ENCODE measurements at regions not wholly inside any gene's neighbourhood (a gene's known extent, or its start where the extent isn't known, plus 50 kb on each side); places are given as distances from the start of the nearest gene placed in this dataset.

DNA sequence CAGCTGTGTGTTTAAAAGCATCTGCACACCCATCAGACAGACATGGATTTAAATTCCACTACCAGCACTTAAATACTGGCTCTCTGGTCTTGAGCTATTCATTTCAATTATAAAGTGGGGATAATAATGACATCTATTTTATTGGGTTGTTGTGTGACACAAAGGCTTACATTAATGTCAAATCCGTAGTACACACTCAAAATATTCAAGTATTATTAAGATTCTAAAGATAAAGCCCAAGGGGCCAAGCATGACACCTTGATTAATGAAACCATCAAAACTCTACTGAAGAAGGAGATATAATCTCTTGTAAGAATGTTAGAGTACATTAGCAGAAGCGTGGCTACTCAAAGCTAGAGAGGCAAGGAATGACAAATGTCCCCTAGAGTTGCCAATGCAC is 743.0 kb downstream of the KCTD16 start:
- 0% methylated on average over 2 of the region's 2 CpGs for WGBS (ENCODE audit: low lambda C conversion rate)
- no TSS peak for BruUV-seq (replicated peaks)
- Histone ChIP-seq H3K79me2 (ENCODE audit: insufficient read depth, low read length) (no peaks in the 10 kb centered on the region), H3K4me1 (ENCODE audit: insufficient read depth, low read length) (no peaks in the 10 kb centered on the region), H3K4me3 (replicated peaks in 1 of 3; ENCODE audit: insufficient read depth in 1 of 3, low read depth in 2 of 3, low read length in 3 of 3) (no peak overlapping the region), H3K27me3 (ENCODE audit: control insufficient read depth in 1 of 2, insufficient read depth in 2 of 2, low read length in 2 of 2) (no peaks in the 10 kb centered on the region), H3K4me2 (ENCODE audit: low read depth, low read length) (no peak overlapping the region), H4K20me1 (ENCODE audit: insufficient read depth, low read length) (no peaks in the 10 kb centered on the region), H3K27ac (ENCODE audit: extremely low read length, insufficient read depth, low read length) (no peak overlapping the region), H3K9me3 (ENCODE audit: low read length) (peaks cover 4% of the 10 kb centered on the region; the same call in 1 of the 2 replicates), H3K9ac (ENCODE audit: insufficient read depth, low read depth, low read length) (no peak overlapping the region), H3K36me3 (replicated peaks in 1 of 2; ENCODE audit: control insufficient read depth in 1 of 2, insufficient read depth in 2 of 2, low read length in 2 of 2) (no peaks in the 10 kb centered on the region), H2AFZ (ENCODE audit: low read length) (no peak overlapping the region)
- TF ChIP-seq FOXP1 (IDR thresholded peaks at IDR 0.05) (no peak), FOXP1 (CRISPR knock-in tag; IDR thresholded peaks at IDR 0.05) (no peak), CREM (IDR thresholded peaks at IDR 0.05) (no peak), CREM (CRISPR knock-in tag; IDR thresholded peaks at IDR 0.05) (no peak)
- in situ Hi-C loops (cut with HindIII; ENCODE audit: extremely low pct_ligation_motif_present, low pct_unique_long_range_greater_than_20kb) (no loop called here), intact Hi-C loops (cut with micrococcal nuclease; ENCODE audit: unreplicated experiment) (no loop called here)
- FAIRE-seq = no peak
- no peak for DNase-seq (ENCODE audit: low spot score)
- no peak for ATAC-seq
- ChIA-PET POLR2A (no interaction called here), CTCF (ENCODE audit: low intra/inter-chr PET ratio, low total read pairs) (no interaction called here)

DNA sequence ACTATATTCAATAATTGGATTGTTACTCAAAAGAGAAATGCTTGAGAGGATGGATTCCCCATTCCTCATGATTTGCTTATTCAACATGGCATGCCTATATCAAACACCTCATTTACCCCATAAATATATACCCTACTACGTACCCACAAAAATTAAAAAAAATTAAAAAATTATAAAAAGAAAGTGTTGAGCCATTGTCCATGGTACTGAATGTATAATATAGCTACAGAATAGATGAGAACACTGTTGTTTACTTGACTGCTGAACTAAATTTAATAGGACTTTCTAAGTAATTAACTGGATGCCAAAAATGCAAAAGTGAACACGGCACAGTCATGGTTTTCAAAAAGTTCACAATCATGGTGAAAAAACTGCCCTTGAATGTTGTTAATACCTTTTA is 725.8 kb downstream of the KCTD16 start:
- 2% methylated on average over 2 of the region's 2 CpGs for WGBS (ENCODE audit: low lambda C conversion rate)
- Histone ChIP-seq H3K9ac (ENCODE audit: insufficient read depth, low read depth, low read length) (no peak overlapping the region), H2AFZ (ENCODE audit: low read length) (no peak overlapping the region), H3K4me2 (ENCODE audit: low read depth, low read length) (no peak overlapping the region), H3K9me3 (ENCODE audit: low read length) (peaks cover 6% of the 10 kb centered on the region; the same call in 1 of the 2 replicates), H3K79me2 (ENCODE audit: insufficient read depth, low read length) (no peaks in the 10 kb centered on the region), H3K4me1 (ENCODE audit: insufficient read depth, low read length) (no peaks in the 10 kb centered on the region), H3K4me3 (replicated peaks in 1 of 3; ENCODE audit: insufficient read depth in 1 of 3, low read depth in 2 of 3, low read length in 3 of 3) (no peak overlapping the region), H3K27me3 (ENCODE audit: control insufficient read depth in 1 of 2, insufficient read depth in 2 of 2, low read length in 2 of 2) (no peaks in the 10 kb centered on the region), H3K27ac (ENCODE audit: extremely low read length, insufficient read depth, low read length) (no peak overlapping the region), H3K36me3 (replicated peaks in 1 of 2; ENCODE audit: control insufficient read depth in 1 of 2, insufficient read depth in 2 of 2, low read length in 2 of 2) (no peaks in the 10 kb centered on the region), H4K20me1 (ENCODE audit: insufficient read depth, low read length) (no peaks in the 10 kb centered on the region)
- CTCF ChIA-PET (ENCODE audit: low intra/inter-chr PET ratio, low total read pairs) = no interaction called here
- FAIRE-seq (no peak), ATAC-seq (no peak), DNase-seq (ENCODE audit: low spot score) (no peak)
- in situ Hi-C loops (cut with HindIII; ENCODE audit: extremely low pct_ligation_motif_present, low pct_unique_long_range_greater_than_20kb) (no loop called here), intact Hi-C loops (cut with micrococcal nuclease; ENCODE audit: unreplicated experiment) (no loop called here)
- no TSS peak for BruUV-seq (replicated peaks)
- POLR2A ChIA-PET = no interaction called here
- no peak for TF ChIP-seq MTA1 (CRISPR knock-in tag; IDR thresholded peaks at IDR 0.05; ENCODE audit: borderline replicate concordance)
- TF ChIP-seq, protein P1, sequence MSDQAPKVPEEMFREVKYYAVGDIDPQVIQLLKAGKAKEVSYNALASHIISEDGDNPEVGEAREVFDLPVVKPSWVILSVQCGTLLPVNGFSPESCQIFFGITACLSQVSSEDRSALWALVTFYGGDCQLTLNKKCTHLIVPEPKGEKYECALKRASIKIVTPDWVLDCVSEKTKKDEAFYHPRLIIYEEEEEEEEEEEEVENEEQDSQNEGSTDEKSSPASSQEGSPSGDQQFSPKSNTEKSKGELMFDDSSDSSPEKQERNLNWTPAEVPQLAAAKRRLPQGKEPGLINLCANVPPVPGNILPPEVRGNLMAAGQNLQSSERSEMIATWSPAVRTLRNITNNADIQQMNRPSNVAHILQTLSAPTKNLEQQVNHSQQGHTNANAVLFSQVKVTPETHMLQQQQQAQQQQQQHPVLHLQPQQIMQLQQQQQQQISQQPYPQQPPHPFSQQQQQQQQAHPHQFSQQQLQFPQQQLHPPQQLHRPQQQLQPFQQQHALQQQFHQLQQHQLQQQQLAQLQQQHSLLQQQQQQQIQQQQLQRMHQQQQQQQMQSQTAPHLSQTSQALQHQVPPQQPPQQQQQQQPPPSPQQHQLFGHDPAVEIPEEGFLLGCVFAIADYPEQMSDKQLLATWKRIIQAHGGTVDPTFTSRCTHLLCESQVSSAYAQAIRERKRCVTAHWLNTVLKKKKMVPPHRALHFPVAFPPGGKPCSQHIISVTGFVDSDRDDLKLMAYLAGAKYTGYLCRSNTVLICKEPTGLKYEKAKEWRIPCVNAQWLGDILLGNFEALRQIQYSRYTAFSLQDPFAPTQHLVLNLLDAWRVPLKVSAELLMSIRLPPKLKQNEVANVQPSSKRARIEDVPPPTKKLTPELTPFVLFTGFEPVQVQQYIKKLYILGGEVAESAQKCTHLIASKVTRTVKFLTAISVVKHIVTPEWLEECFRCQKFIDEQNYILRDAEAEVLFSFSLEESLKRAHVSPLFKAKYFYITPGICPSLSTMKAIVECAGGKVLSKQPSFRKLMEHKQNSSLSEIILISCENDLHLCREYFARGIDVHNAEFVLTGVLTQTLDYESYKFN (CRISPR knock-in tag; conservative IDR thresholded peaks at IDR 0.05) = no peak
- TF ChIP-seq ATM (IDR thresholded peaks at IDR 0.05; ENCODE audit: borderline replicate concordance) = no peak
- TF ChIP-seq ZNF367 (CRISPR knock-in tag; IDR thresholded peaks at IDR 0.05; ENCODE audit: borderline replicate concordance) = no peak
- TF ChIP-seq, protein P2, sequence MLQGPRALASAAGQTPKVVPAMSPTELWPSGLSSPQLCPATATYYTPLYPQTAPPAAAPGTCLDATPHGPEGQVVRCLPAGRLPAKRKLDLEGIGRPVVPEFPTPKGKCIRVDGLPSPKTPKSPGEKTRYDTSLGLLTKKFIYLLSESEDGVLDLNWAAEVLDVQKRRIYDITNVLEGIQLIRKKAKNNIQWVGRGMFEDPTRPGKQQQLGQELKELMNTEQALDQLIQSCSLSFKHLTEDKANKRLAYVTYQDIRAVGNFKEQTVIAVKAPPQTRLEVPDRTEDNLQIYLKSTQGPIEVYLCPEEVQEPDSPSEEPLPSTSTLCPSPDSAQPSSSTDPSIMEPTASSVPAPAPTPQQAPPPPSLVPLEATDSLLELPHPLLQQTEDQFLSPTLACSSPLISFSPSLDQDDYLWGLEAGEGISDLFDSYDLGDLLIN (CRISPR knock-in tag; IDR thresholded peaks at IDR 0.05; ENCODE audit: borderline replicate concordance) = no peak
- TF ChIP-seq ETV6 (CRISPR knock-in tag; conservative IDR thresholded peaks at IDR 0.05) = no peak
- no peak for TF ChIP-seq TOPORS (CRISPR knock-in tag; IDR thresholded peaks at IDR 0.05)
- TF ChIP-seq ATRX (CRISPR knock-in tag; IDR thresholded peaks at IDR 0.05; ENCODE audit: borderline replicate concordance) = no peak
- TF ChIP-seq MXI1 (IDR thresholded peaks at IDR 0.05; ENCODE audit: borderline replicate concordance, low read depth, low read length) = no peak
- TF ChIP-seq, protein P3, sequence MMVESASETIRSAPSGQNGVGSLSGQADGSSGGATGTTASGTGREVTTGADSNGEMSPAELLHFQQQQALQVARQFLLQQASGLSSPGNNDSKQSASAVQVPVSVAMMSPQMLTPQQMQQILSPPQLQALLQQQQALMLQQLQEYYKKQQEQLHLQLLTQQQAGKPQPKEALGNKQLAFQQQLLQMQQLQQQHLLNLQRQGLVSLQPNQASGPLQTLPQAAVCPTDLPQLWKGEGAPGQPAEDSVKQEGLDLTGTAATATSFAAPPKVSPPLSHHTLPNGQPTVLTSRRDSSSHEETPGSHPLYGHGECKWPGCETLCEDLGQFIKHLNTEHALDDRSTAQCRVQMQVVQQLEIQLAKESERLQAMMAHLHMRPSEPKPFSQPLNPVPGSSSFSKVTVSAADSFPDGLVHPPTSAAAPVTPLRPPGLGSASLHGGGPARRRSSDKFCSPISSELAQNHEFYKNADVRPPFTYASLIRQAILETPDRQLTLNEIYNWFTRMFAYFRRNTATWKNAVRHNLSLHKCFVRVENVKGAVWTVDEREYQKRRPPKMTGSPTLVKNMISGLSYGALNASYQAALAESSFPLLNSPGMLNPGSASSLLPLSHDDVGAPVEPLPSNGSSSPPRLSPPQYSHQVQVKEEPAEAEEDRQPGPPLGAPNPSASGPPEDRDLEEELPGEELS (CRISPR knock-in tag; IDR thresholded peaks at IDR 0.05) = no peak

Data from HepG2 (cell line).